Motor neuron (in vitro differentiated cells): ENCODE measurements at regions not wholly inside any gene's neighbourhood (a gene's known extent, or its start where the extent isn't known, plus 50 kb on each side); places are given as distances from the start of the nearest gene placed in this dataset.

ENCODE experiments used
- ATAC-seq, 8 experiments: fragments of 200-7000 bp; cut with Tn5 transposase; replicated peaks in 6 of 8; 2 replicates each; pipeline ENCODE4 v1.8.0; 2021; ENCODE audit warnings: mild to moderate bottlenecking in 8 of 8, moderate library complexity in 8 of 8
- H3K27ac ChIP-seq, 2 donors: fragments of 250-450 bp; sonication (Bioruptor Pico); 2 replicates each; pipeline ENCODE4 v1.9.0; 2021; ENCODE audit warnings: antibody characterized with exemption in 2 of 2, mild to moderate bottlenecking in 2 of 2, moderate library complexity in 1 of 2
- H3K4me1 ChIP-seq, 2 donors: fragments of 250-450 bp; sonication (Bioruptor Pico); replicated peaks in 1 of 2; 2 replicates each; pipeline ENCODE4 v1.6.1; 2021; ENCODE audit warnings: antibody characterized with exemption in 2 of 2, mild to moderate bottlenecking in 2 of 2, moderate library complexity in 1 of 2
- H3K4me3 ChIP-seq, 5 donors: fragments of 250-450 bp; sonication (Bioruptor Pico); 2 replicates each; pipeline ENCODE4 v1.9.0; 2021; ENCODE audit warnings: antibody characterized with exemption in 5 of 5, mild to moderate bottlenecking in 5 of 5, moderate library complexity in 4 of 5
- WGBS, 10 experiments: fragments of 450-650 bp; shearing (Covaris generic); methylation state at CpG; one replicate each; pipeline ENCODE4 v1.0.0; 2022; 5-methylcytosine and 5-hydroxymethylcytosine counted together
- in situ Hi-C, 9 experiments: fragments of 400-800 bp; cut with MboI; loops; one replicate each; pipeline ENCODE4 v1.15.0; 2021; ENCODE audit warnings: low sequenced_read_pairs in 9 of 9, low pct_unique_long_range_greater_than_20kb in 2 of 9; ENCODE audit not compliant: unreplicated experiment in 9 of 9

DNA sequence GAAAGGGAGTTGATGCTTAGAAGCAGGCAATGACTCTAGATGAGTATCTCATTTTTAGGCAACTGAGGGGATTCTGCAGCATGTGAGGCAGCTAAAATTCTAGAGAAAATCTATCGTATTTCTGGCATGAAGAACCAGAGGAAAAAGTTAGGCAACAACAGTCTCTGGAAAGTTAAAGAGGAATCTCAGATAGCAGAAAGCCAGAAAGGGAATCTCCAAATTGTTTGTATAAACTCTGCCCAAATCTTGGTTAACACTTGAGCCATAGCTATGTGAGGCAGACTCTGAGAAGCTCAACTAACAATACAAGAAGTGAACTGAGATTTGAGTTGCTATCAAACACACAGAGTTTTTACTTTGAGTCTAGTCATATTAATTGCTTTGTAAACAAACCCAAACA lies 215.8 kb upstream of the FZD8 start:
- no peak for ATAC-seq
- H3K4me3 ChIP-seq = no peak overlapping the region
- no peak overlapping the region for H3K27ac ChIP-seq
- in situ Hi-C loops = no loop called here
- no peaks in the 10 kb centered on the region for H3K4me1 ChIP-seq
- 0 to 100% (median 60%) methylated on average over 1 of the region's 1 CpG; no CpG with 5 or more reads in 1 of the 10 experiments for WGBS, 10 experiments

DNA sequence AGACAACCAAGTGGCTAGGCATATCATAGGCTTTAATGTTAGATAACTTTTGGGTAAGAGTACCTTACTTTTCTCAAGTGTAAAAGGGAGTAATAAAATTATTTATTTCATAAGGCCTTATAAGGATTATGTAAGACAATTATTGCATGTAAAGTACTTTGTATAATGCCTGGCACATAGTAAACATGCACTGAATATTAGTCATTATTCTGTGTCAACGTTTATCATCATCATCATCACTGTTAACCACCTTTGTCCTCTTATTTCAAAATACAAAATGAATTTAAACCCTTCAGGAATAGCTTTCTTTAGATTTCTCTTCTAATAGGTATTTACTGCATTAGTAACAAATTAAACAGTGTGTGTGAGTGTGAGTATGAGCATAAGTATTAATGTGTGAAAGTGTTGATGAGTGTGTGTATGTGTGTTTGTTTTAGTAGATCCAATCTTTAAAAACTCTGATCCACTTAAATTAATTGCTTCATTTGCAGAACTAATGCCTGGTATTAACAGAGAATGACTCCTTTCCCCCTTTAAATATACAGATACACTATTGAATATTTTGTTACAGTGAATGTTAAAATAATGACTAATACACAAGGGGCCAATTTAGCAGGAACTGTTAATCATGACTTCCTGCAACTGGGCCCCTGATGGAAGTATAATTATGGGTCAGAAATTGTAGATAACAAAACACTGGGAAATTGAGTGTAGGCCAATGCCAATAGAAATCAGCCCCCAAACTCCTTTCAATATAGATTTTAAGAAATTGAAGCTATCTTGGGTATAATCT lies 213.3 kb upstream of the FZD8 start:
- no peaks in the 10 kb centered on the region for H3K4me1 ChIP-seq
- 0 to 80% (median 50%) methylated on average over 1 of the region's 1 CpG; no CpG with 5 or more reads in 1 of the 10 experiments for WGBS, 10 experiments
- no peak for ATAC-seq
- H3K27ac ChIP-seq = no peak overlapping the region
- no peak overlapping the region for H3K4me3 ChIP-seq
- in situ Hi-C loops = no loop called here

DNA sequence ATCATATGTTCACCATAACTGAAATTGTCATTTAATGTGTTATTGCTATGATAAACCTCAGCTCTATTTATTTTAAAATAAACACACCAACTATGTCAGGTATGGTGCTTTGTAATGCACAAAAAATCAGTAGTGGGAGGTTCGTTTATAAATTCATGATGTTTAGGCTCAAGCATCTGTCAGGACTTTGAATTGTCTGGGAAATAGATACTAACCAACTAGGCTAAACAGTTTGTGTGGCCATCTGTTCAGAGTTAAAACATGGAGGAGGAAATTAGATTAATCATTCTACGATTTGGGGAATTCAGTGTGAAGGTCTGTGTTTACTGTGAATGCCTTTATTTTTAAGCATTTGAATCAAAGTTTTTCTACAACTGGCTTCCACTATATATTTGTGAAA lies 212.6 kb upstream of the FZD8 start:
- in situ Hi-C loops = no loop called here
- Histone ChIP-seq H3K27ac (no peak overlapping the region), H3K4me3 (no peak overlapping the region), H3K4me1 (no peaks in the 10 kb centered on the region)
- no peak for ATAC-seq
- 0 to 83% (median 66%) methylated on average over 1 to 2 of the region's 2 CpGs; no CpG with 5 or more reads in 1 of the 10 experiments for WGBS, 10 experiments

DNA sequence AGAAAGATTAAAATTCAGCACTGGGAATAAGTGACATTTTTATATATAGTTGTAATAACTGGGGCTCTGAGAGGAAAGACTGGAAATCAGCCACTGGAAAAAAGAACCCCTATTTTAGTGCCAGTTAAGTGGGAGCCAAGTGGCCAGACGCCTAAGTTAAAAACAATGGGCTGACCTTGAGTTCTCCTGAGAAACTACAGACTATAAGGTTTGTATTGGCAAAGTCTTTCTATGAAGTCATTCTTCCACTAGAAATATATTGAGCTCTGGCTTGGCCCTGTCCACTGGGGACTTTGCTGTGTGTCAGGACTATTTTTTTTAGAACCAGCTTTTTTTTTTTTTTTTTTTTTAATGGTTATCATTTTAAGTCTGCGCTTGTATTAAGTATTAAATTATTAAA lies 210.6 kb upstream of the FZD8 start:
- no peak overlapping the region for H3K4me3 ChIP-seq
- H3K4me1 ChIP-seq = peaks cover 5 to 7% of the 10 kb centered on the region in 2 donors
- in situ Hi-C loops = no loop called here
- 67 to 100% (median 95%) methylated on average over 1 to 2 of the region's 2 CpGs; no CpG with 5 or more reads in 2 of the 10 experiments for WGBS, 10 experiments
- ATAC-seq = no peak
- no peak overlapping the region for H3K27ac ChIP-seq

DNA sequence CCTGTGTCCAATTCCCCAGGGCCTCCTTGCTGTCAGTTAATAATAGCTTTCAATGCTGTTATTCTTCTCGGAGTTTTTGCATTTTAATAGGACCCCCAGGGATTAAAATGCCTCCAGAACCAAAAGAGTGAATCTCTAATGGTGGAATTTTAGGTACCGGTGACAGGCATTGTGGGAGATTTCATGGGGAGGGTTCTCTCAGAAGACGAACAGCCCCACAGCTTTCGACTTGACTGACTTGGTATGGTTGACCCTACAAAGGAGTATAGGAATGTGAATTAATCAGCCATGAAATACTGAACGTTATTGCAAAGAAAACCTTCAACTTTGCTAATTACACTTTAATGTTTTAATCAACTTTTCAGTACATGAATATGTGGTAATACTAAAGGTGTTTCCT lies 206.3 kb upstream of the FZD8 start:
- Histone ChIP-seq H3K4me1 (peaks cover 10 to 15% of the 10 kb centered on the region in 2 donors), H3K4me3 (no peak overlapping the region), H3K27ac (no peak overlapping the region)
- in situ Hi-C loops = no loop called here
- 0 to 74% (median 41%) methylated on average over 1 to 5 of the region's 5 CpGs for WGBS, 10 experiments
- ATAC-seq = no peak

DNA sequence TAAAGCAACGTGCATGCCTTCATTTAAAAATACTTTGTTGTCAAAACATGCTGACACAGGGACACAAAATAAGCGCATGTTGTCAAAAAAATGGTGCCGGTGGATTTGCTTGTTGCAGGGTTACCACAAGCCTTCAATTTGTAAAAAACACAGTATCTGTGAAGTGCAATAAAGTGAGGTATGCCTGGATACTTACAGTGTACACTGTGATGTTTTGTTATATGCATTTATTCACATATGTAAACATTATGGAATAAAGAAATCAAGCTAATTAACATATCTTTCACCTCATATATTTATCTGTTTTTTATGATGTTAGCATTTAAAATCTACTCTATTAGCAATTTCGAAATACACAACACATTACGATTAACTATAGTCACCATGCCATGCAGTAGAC lies 202.6 kb upstream of the FZD8 start:
- peaks cover 12 to 15% of the 10 kb centered on the region in 2 donors for H3K4me1 ChIP-seq
- no peak overlapping the region for H3K4me3 ChIP-seq
- in situ Hi-C loops = no loop called here
- WGBS, 10 experiments = 19 to 90% (median 80%) methylated on average over 2 to 5 of the region's 5 CpGs; no CpG with 5 or more reads in 1 of the 10 experiments
- ATAC-seq = peak in 3 of 8 experiments; percentile 19 to 96 (median 31)
- no peak overlapping the region for H3K27ac ChIP-seq

DNA sequence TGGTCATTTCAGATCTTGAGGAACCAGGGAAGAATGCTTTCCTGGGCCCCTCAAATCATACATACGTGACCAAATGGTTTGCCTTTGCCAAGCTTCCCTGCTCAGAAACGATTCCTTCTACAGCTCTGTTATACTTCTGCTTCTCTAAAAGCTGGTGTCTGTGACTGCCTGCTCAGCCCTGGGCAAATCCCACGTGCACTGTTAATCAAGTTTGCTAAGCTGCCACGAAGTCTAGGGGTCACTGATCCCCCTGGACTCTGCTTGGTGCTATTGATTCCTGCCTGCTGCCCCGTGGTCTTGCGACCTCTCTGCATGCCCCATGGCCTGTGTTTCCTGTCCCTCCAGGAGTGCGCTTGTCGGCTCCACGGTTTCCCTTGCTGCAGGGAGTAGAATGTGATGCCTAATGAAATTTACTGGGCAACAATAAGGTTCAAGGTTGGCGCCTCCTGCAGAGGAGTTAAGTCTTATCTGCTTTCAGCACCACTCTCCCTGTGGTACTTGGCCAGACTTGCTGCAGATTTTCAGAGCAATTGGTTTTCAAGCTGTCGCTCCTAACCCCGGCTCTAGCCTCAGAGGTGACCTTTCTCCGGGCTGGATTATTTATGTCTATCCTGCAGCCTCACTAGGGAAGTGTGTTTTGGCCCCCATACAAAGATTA lies 201.6 kb upstream of the FZD8 start:
- 23 to 100% (median 54%) methylated on average over 1 to 11 of the region's 13 CpGs; no CpG with 5 or more reads in 1 of the 10 experiments for WGBS, 10 experiments
- no peak overlapping the region for H3K4me3 ChIP-seq
- ATAC-seq = peak in 5 of 8 experiments; percentile 39 to 78 (median 65)
- H3K27ac ChIP-seq = no peak overlapping the region
- peaks cover 12 to 15% of the 10 kb centered on the region in 2 donors for H3K4me1 ChIP-seq
- in situ Hi-C loops = no loop called here

DNA sequence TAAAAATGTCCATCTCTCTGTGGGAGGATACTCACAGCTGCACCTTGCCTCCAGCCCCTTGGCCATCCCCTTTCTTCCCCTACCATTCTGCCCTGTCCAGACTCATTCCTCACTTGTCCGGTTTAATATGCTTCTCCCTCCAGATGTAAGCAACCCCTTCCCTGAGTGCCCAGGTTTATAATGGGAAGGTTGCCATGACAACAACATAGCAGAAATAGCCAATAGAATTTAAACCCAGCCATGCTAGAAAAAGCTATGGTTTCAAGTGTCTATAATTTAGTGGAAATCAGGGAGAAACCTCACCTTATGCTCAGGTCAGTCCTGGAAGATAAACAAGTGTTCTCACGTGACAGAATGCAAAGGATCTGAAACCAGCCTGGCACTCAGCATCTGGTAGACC lies 196.0 kb upstream of the FZD8 start:
- H3K4me3 ChIP-seq = no peak overlapping the region
- 0 to 100% (median 49%) methylated on average over 1 to 2 of the region's 2 CpGs; no CpG with 5 or more reads in 4 of the 10 experiments for WGBS, 10 experiments
- in situ Hi-C loops = no loop called here
- no peak overlapping the region for H3K27ac ChIP-seq
- peak in 2 of 8 experiments; percentile 24 to 39 for ATAC-seq
- H3K4me1 ChIP-seq = no peaks in the 10 kb centered on the region

DNA sequence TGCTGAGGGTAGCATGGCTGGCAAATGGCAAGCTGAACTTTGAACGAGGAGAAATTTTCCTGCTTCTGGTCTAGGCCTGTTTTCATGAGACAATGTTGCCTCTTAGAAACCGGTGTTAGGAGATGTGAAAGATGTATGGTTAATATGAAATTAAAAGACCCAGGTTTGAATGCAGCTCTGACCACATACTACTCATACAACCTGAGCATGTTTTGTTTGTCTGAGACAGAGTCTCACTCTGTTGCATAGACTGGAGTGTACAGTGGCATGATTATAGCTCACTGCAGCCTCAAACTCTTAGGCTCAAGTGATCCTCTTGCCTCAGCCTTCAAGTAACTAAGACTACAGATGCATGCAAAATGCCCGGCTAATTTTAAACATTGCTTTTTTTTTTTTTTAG lies 193.4 kb upstream of the FZD8 start:
- ATAC-seq = no peak
- Histone ChIP-seq H3K27ac (no peak overlapping the region), H3K4me3 (no peak overlapping the region), H3K4me1 (no peaks in the 10 kb centered on the region)
- 30 to 100% (median 76%) methylated on average over 1 to 3 of the region's 3 CpGs; no CpG with 5 or more reads in 3 of the 10 experiments for WGBS, 10 experiments
- in situ Hi-C loops = no loop called here

DNA sequence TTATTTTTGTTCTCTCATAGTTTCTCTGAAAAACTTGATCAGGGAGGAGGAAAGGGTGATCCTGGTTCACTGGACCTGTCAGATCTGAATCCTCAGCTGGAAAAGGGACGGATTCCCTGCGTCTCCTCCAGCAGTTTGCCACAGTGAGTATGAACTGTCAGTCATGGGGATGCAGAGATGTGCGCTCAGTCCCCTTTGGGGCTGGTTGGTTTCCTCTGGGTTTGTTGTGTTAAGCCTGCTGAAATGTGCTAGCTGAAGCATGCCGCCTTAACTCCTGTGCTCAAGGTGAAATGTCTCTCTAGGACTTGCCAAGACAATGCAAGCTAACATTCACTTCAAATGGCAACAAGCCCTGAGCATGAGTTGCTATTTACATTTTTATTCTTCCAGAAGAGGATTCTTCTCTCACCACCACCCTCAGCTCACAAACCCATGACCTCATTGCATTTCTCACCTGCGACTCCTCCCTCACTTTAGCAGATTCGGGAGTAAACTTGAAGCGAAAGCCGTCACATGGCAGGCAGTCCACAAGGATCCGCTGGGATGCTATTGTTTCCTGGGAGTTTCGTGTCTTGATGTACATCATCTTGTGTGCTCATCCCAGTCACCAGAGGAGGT lies 192.9 kb upstream of the FZD8 start:
- in situ Hi-C loops = no loop called here
- ATAC-seq = no peak
- Histone ChIP-seq H3K27ac (no peak overlapping the region), H3K4me3 (no peak overlapping the region), H3K4me1 (no peaks in the 10 kb centered on the region)
- WGBS, 10 experiments = 50 to 100% (median 88%) methylated on average over 1 to 9 of the region's 10 CpGs; no CpG with 5 or more reads in 2 of the 10 experiments

DNA sequence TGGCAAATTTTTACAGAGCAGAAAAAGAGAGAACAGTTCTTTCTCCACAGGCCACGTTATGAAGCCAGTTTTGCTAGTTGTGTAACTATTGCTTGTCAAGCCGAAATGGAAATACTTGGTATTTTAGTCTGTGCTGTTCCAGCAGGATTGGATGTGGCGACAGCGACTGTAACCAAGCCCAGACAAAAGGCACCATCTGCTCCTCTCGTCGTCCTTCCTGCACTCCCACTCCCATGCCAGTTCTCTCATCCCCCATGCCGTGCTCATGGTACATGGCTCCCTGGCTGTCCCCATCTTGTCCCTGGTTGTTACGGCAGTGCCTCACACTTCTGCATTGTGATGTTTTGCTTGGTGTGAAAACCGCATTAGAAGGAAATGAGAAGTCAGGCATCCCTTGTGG lies 185.7 kb upstream of the FZD8 start:
- no peaks in the 10 kb centered on the region for H3K4me1 ChIP-seq
- in situ Hi-C loops = no loop called here
- no peak overlapping the region for H3K4me3 ChIP-seq
- ATAC-seq = no peak
- 17 to 100% (median 79%) methylated on average over 1 to 6 of the region's 9 CpGs; no CpG with 5 or more reads in 1 of the 10 experiments for whole genome bisulfite sequencing, 10 experiments
- H3K27ac ChIP-seq = no peak overlapping the region

DNA sequence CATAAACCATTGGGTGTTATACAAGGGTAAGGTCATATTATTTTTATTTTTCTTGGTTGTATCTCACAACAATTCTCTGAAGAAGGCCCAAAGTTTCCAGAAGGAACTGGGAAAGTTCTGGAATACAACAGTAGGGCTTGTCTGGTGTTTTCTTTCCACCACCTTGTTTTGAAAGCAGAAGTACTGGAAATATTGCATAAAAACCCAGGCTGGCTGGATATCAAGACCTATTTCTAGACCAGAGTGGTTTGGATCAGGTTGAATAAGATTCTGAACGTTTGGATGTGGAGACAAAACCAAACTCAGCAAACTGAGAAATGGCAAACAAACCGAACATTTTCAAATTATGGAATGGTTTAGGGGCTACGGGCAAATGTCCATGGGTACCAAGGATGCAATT lies 182.6 kb upstream of the FZD8 start:
- no peak overlapping the region for H3K4me3 ChIP-seq
- ATAC-seq = no peak
- 8 to 94% (median 90%) methylated on average over 1 to 3 of the region's 3 CpGs; no CpG with 5 or more reads in 1 of the 10 experiments for WGBS, 10 experiments
- H3K4me1 ChIP-seq = no peaks in the 10 kb centered on the region
- in situ Hi-C loops = no loop called here
- H3K27ac ChIP-seq = no peak overlapping the region

DNA sequence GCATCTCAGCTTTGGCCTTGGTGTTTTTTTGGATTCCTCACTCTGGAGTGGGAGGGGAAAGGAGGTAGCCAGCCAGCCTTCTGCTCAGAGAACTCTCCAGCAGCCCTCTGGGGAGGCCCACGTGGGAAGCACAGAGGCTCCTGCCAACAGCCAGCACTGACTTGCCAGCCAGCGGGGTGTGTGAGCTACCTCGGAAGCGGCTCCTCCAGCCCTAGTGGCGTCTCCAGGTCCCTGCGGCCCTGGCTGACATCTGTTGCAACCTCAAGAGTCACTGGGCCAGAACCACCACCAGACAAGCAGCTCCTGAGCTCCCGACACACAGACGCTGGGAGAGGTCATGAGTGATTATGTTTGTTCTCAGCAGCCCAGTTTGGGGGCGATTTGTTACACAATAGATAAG lies 180.2 kb upstream of the FZD8 start:
- no peak overlapping the region for H3K4me3 ChIP-seq
- H3K4me1 ChIP-seq = no peaks in the 10 kb centered on the region
- no peak overlapping the region for H3K27ac ChIP-seq
- peak in 3 of 8 experiments; percentile 78 to 99 (median 98) for ATAC-seq
- WGBS, 10 experiments = 0 to 87% (median 67%) methylated on average over 1 to 8 of the region's 9 CpGs; no CpG with 5 or more reads in 6 of the 10 experiments
- in situ Hi-C loops = no loop called here
